BLaER1 (cell line): ENCODE measurements at regions not wholly inside any gene's neighbourhood (a gene's known extent, or its start where the extent isn't known, plus 50 kb on each side); places are given as distances from the start of the nearest gene placed in this dataset.
"Not testable (repeated sequence)": the region's sequence is repeated elsewhere in the genome, so short reads cannot be mapped to it uniquely, and the experiment has no call there.

ENCODE experiments used
- H3K27ac ChIP-seq: shearing (Covaris generic); formaldehyde crosslinking; 2 replicates; pipeline ENCODE4 v1.8.1; 2022
- H3K27me3 ChIP-seq: shearing (Covaris generic); formaldehyde crosslinking; 2 replicates; pipeline ENCODE4 v1.8.1; 2022
- H3K36me3 ChIP-seq: shearing (Covaris generic); formaldehyde crosslinking; 2 replicates; pipeline ENCODE4 v1.8.1; 2022
- H3K4me1 ChIP-seq: shearing (Covaris generic); formaldehyde crosslinking; 2 replicates; pipeline ENCODE4 v1.8.1; 2022
- H3K4me2 ChIP-seq: shearing (Covaris generic); formaldehyde crosslinking; 2 replicates; pipeline ENCODE4 v1.8.1; 2022
- H3K4me3 ChIP-seq: shearing (Covaris generic); formaldehyde crosslinking; 2 replicates; pipeline ENCODE4 v1.8.1; 2022
- H3K9ac ChIP-seq: shearing (Covaris generic); formaldehyde crosslinking; 2 replicates; pipeline ENCODE4 v1.8.1; 2022
- H3K9me3 ChIP-seq: shearing (Covaris generic); formaldehyde crosslinking; 2 replicates; pipeline ENCODE4 v1.8.1; 2022
- H4K20me1 ChIP-seq: shearing (Covaris generic); formaldehyde crosslinking; 2 replicates; pipeline ENCODE4 v1.8.1; 2022
- Cebpa-rat ChIP-seq: shearing (Covaris generic); IDR thresholded peaks from 2 replicates; pipeline ENCODE4 v1.8.1; 2022

DNA sequence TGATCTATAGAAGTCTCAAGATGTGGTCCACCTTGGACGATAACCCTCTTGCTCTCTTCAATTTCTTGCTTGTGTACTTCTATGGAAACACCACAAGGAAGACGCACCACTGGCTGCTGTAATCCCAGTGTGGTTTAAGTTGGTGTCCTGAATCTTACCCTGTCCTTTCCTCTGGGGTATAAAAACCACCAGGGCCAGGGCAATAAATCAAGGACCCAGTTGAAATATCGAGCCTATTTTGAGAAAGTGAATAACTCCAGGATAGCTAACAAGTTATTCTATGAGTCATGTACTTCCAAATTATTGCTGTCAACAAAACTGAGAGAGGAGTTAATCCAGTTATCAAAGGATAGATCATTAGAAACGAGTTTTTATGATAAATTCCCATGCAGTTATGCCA lies 137.0 kb downstream of the RND3 start:
- Histone ChIP-seq H3K27me3 (no peaks in the 10 kb centered on the region), H3K9ac (no peak overlapping the region), H3K4me2 (no peak overlapping the region), H3K4me3 (no peak overlapping the region), H3K9me3 (no peaks in the 10 kb centered on the region), H3K36me3 (no peaks in the 10 kb centered on the region), H4K20me1 (no peaks in the 10 kb centered on the region), H3K27ac (no peak overlapping the region), H3K4me1 (no peaks in the 10 kb centered on the region)
- no peak for TF ChIP-seq Cebpa-rat

DNA sequence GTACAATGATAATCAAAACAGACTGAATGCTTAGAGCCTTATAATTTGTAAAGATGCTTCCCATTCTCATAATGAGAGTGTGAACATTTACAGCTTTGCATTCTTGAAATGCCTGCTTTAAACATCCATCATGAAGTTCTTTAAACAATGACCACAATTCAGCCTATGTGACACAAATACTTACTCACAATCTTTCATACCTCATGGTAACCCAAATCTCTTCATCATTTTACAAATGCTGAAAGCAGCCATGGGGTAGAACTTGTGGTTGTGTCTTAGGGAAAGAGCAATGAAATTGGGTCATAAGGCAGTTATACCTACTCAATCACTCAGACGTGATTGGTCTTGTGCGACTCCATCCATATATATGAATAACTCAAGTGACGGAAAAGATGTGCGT lies 140.7 kb downstream of the RND3 start:
- Histone ChIP-seq H4K20me1 (no peaks in the 10 kb centered on the region), H3K9me3 (no peaks in the 10 kb centered on the region), H3K4me3 (no peak overlapping the region), H3K27me3 (no peaks in the 10 kb centered on the region), H3K9ac (no peak overlapping the region), H3K27ac (no peak overlapping the region), H3K4me1 (no peaks in the 10 kb centered on the region), H3K36me3 (no peaks in the 10 kb centered on the region), H3K4me2 (no peak overlapping the region)
- no peak for TF ChIP-seq Cebpa-rat

DNA sequence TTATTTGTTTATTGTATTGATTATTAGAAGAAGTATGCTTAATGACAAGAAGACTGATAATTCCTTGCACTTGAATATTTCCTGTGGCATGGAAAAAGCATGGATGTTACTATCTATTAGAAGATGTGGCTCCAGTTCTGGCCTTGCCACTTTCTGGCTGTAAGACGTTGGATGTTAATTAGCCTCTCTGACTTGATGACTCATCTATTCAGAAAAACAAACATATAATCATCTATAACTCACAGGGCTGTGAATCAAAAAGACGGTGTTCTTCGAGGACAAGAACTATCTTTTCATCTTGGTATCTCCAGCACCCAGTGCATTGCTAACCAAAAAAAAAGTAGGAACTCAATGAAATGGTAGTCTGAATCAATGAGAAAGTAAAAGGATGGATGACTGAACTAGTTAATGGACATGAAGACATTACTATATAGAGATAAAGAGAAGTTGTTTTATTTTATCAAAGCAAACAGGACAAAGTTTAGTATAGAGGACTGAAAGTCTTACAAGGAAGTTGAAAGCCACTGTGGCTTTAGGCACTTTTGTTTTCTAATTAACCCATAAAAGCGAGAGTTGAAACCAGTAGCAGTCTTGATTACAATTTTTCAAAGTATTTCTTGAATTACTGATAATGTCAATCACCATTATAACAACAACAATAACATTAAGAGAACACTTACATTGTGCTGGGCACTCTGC lies 145.3 kb downstream of the RND3 start:
- H3K9me3 ChIP-seq: no peaks in the 10 kb centered on the region
- no peak overlapping the region for H3K27ac ChIP-seq
- TF ChIP-seq Cebpa-rat: no peak
- no peak overlapping the region for H3K9ac ChIP-seq
- H3K27me3 ChIP-seq: no peaks in the 10 kb centered on the region
- no peak overlapping the region for H3K4me3 ChIP-seq
- no peaks in the 10 kb centered on the region for H3K36me3 ChIP-seq
- H3K4me2 ChIP-seq: no peak overlapping the region
- peaks cover 9% of the 10 kb centered on the region for H3K4me1 ChIP-seq
- no peaks in the 10 kb centered on the region for H4K20me1 ChIP-seq

DNA sequence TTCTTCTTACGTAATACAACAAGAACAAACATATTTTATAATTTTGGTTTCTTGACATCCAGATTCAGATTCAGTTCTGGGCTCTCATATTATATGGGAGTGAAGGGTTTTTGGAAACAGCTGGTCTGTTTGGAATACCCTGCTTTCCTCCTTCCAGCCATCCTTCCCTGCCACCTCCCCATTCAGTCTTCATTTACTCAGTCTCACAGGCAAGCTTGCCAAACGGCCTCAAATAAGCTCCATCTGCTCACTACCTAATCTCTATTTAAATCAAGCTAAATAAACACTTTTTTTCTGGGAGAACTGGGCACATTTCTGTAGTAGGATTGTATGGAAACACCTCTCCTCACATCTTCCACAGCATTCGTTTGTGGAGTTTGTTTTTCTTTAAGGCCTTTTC lies 147.5 kb downstream of the RND3 start:
- Histone ChIP-seq H3K27me3 (no peaks in the 10 kb centered on the region), H3K4me2 (no peak overlapping the region), H3K36me3 (no peaks in the 10 kb centered on the region), H4K20me1 (no peaks in the 10 kb centered on the region), H3K4me1 (peaks cover 9% of the 10 kb centered on the region), H3K9ac (no peak overlapping the region), H3K4me3 (no peak overlapping the region), H3K27ac (no peak overlapping the region), H3K9me3 (no peaks in the 10 kb centered on the region)
- no peak for TF ChIP-seq Cebpa-rat

DNA sequence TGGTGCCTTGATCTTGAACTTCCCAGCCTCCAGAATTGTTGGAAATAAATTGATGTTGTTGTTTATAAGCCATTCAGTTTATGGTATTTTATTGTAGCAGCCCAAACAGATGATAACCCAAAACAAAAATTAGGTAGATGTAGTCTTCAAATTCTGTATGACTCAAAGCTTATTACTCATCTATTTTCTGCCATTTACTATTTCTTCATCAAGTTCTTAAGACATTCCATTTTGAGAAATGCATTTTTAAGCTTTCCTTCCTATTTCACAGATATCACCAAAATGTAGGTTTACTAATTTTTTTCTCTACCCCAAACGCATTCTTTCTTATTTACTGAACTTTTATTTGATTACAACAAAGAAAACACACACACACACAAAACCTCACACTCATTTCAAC lies 148.2 kb downstream of the RND3 start:
- Histone ChIP-seq H4K20me1 (no peaks in the 10 kb centered on the region), H3K4me1 (peaks cover 9% of the 10 kb centered on the region), H3K4me3 (no peak overlapping the region), H3K9me3 (no peaks in the 10 kb centered on the region), H3K27me3 (no peaks in the 10 kb centered on the region), H3K27ac (no peak overlapping the region), H3K4me2 (no peak overlapping the region), H3K9ac (no peak overlapping the region), H3K36me3 (no peaks in the 10 kb centered on the region)
- TF ChIP-seq Cebpa-rat: no peak

DNA sequence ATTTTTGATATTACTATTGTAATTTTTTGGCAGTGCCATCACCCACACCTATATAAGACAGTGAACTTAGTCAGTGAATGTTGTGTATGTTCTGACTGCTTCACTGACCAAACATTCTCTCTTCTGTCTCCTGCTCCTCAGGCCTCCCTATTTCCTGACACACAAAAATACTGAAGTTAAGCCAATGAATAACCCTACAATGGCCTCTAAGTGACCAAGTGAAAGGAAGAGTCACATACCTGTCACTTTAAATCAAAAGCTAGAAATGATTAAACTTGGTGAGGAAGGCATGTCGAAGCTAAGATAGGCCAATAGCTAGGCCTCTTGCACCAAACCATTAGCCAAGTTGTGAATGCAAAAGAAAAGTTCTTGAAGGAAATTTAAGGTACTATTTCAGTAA lies 151.9 kb downstream of the RND3 start:
- Histone ChIP-seq H3K36me3 (no peaks in the 10 kb centered on the region), H3K4me3 (no peak overlapping the region), H4K20me1 (no peaks in the 10 kb centered on the region), H3K9ac (no peak overlapping the region), H3K4me2 (no peak overlapping the region), H3K9me3 (no peaks in the 10 kb centered on the region), H3K4me1 (peaks cover 2% of the 10 kb centered on the region; the same call in 1 of the 2 replicates), H3K27ac (no peak overlapping the region), H3K27me3 (no peaks in the 10 kb centered on the region)
- no peak for TF ChIP-seq Cebpa-rat

DNA sequence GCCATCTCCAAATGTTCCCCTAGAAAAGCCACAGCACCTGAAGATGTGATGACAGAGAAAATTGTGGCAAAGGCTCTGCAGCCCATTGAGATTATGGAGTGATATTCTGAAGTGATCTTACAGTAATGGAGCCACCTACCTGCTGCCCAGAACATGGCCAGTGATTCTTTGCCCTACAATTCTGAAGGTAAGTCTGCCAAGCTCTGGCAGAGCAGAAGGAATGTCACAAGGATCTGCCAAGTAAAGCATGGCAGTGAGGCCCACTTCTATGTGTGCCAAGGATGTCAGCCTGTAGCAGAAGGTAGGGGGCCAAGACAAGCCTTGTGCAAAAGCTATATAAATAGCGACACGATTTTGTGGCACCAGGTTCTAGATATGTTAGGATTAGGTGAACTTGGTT lies 155.1 kb downstream of the RND3 start:
- Histone ChIP-seq H3K27ac (no peak overlapping the region), H4K20me1 (no peaks in the 10 kb centered on the region), H3K4me1 (no peaks in the 10 kb centered on the region), H3K9me3 (no peaks in the 10 kb centered on the region), H3K27me3 (no peaks in the 10 kb centered on the region), H3K9ac (no peak overlapping the region), H3K4me2 (no peak overlapping the region), H3K4me3 (no peak overlapping the region), H3K36me3 (no peaks in the 10 kb centered on the region)
- no peak for TF ChIP-seq Cebpa-rat

DNA sequence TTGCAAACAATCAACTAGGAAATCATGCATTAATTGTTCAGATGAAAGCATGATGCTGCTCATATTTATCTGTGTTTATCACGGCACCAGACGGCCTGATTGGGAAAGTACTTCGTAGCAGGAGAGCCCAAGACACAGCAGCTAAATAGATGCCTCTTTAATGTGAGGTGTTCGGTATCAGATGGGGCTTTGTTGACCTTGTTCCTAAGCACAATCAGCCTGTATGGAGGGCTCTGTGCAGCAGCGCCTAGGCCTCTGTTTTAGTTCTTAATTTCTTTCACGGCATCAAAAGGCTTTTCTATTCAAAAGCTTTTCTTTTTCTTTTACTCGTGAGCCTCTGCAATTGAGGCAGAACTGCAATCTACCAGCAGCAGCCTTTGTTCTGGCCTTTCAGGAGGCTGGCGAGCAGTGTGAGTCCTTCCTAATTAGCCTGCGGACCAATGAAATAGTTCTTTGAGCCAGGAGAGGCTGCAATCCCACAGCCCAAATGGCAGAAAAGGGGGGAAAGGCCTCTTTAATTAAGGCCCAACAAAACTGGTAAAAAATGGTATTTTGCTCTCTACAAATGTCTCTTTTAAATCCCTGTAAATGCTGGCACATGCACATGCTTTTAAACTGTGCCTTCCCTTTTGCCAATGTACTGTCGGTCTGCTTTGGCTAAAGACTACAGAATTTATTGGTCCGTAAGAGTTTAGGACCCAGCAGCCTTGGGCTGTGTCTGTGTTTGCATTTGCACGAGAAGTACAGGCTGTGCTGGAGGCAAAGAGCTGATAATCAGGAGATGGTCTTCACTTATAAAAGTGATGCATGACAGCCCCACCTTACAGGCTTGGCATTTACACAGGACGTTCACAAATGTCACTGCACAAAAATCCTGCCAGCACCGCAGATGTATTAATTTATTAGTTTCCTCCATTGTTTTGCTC lies 159.6 kb downstream of the RND3 start:
- Histone ChIP-seq H3K4me3 (no peak overlapping the region), H3K4me1 (no peaks in the 10 kb centered on the region), H3K9ac (no peak overlapping the region), H3K27me3 (no peaks in the 10 kb centered on the region), H4K20me1 (no peaks in the 10 kb centered on the region), H3K36me3 (no peaks in the 10 kb centered on the region), H3K9me3 (no peaks in the 10 kb centered on the region), H3K4me2 (no peak overlapping the region), H3K27ac (no peak overlapping the region)
- TF ChIP-seq Cebpa-rat: no peak

DNA sequence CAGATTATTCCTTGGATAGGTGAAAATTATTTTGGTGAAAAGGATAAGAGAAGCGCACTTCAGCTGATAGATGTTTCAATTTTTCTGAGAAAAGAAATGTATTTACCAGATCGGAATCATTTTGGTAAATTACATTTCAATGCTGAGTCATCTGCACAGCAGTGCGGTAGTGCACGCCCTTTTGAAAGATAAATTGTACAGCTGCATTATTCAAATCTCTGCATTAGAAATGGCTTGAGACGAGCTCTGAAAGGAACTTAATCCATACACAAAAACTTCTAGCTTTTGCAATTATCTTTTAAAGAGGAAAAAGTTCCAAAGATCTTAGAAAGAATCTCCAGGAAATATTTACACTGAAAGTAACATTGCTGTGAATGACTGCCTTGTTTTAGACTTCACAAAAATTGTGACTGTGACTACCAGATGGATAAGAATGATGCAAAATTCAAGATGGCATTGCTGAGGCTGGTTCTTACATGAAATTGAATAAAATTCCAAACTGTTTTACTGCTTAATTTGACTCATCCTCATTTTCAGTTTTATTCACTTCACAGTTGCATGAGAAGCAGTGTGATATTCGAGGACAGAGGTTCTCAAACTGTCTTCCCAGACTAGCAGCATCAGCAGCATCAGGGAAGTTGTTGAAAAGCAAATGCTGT lies 161.7 kb downstream of the RND3 start:
- TF ChIP-seq Cebpa-rat: no peak
- Histone ChIP-seq H3K27me3 (no peaks in the 10 kb centered on the region), H3K4me1 (no peaks in the 10 kb centered on the region), H3K36me3 (no peaks in the 10 kb centered on the region), H4K20me1 (no peaks in the 10 kb centered on the region), H3K9me3 (no peaks in the 10 kb centered on the region), H3K4me3 (no peak overlapping the region), H3K9ac (no peak overlapping the region), H3K27ac (no peak overlapping the region), H3K4me2 (no peak overlapping the region)

DNA sequence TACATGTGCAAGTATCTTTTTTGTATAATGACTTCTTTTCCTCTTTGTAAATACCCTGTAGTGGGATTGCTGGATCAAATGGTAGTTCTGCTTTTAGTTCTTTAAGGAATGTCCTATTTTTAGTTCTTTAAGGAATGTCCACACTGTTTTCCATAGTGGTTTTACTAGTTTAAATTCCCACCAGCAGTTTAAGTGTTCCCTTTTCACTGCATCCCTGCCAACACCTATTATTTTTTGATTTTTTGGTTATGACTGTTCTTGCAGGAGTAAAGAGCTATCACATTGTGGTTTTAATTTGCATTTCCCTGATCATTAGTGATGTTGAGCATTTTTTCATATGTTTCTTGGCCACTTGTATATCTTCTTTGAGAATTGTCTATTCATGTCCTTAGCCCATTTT lies 164.4 kb downstream of the RND3 start:
- H3K9me3 ChIP-seq, H3K27ac ChIP-seq, H3K27me3 ChIP-seq, H3K9ac ChIP-seq, H3K36me3 ChIP-seq, H3K4me3 ChIP-seq, H3K4me1 ChIP-seq, H4K20me1 ChIP-seq, H3K4me2 ChIP-seq: not testable (repeated sequence)
